ENCODE measurements at regions not wholly inside any gene's neighbourhood (a gene's known extent, or its start where the extent isn't known, plus 50 kb on each side); places are given as distances from the start of the nearest gene placed in this dataset.

DNA sequence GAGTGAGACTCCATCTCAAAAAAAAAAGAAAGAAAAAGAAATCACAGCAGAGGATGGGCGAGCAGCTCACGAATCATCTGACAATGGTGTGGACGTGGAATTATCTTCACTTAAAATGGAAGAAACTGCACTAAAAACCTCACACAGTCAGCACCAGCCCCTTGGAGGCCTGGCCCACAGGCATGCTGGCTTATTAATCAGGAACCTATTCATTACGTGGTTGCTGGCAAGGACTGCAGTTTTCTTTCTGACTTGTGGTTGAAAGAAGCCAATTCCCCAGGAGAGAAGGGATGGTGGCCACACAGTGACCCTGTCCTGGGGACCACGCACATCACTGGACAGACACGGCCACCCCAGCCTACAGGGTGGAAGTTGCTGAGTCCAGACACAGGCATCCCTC, 401.1 kb downstream of the CTTN start:
- H3K36me3 ChIP-seq: no peaks in the 10 kb centered on the region
- peaks cover 0 to 5% of the 10 kb centered on the region in 2 donors for H3K9me3 ChIP-seq
- no peak overlapping the region for H3K4me3 ChIP-seq
- TF ChIP-seq, protein P1, sequence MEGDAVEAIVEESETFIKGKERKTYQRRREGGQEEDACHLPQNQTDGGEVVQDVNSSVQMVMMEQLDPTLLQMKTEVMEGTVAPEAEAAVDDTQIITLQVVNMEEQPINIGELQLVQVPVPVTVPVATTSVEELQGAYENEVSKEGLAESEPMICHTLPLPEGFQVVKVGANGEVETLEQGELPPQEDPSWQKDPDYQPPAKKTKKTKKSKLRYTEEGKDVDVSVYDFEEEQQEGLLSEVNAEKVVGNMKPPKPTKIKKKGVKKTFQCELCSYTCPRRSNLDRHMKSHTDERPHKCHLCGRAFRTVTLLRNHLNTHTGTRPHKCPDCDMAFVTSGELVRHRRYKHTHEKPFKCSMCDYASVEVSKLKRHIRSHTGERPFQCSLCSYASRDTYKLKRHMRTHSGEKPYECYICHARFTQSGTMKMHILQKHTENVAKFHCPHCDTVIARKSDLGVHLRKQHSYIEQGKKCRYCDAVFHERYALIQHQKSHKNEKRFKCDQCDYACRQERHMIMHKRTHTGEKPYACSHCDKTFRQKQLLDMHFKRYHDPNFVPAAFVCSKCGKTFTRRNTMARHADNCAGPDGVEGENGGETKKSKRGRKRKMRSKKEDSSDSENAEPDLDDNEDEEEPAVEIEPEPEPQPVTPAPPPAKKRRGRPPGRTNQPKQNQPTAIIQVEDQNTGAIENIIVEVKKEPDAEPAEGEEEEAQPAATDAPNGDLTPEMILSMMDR (IDR thresholded peaks at IDR 0.05): no peak
- no peaks in the 10 kb centered on the region for H3K4me1 ChIP-seq
- no peaks in the 10 kb centered on the region for H3K27me3 ChIP-seq
- DNase-seq (ENCODE audit: low spot score): no peak
- no peak overlapping the region for H3K27ac ChIP-seq

- H3K4me3 ChIP-seq: no peak overlapping the region
- H3K27me3 ChIP-seq: no peaks in the 10 kb centered on the region
- H3K27ac ChIP-seq: no peak overlapping the region
- no peak for DNase-seq (ENCODE audit: low spot score)
- H3K36me3 ChIP-seq: no peaks in the 10 kb centered on the region
- H3K9me3 ChIP-seq: no peaks in the 10 kb centered on the region
- no peaks in the 10 kb centered on the region for H3K4me1 ChIP-seq
- TF ChIP-seq, protein P1 (IDR thresholded peaks at IDR 0.05): no peak
Observed at GRCh38 chr11:70802185-70802584, 403.9 kb downstream of the CTTN start.

- H3K9me3 ChIP-seq: no peaks in the 10 kb centered on the region
- no peaks in the 10 kb centered on the region for H3K27me3 ChIP-seq
- no peak overlapping the region for H3K4me3 ChIP-seq
- no peak for DNase-seq (ENCODE audit: low spot score)
- no peaks in the 10 kb centered on the region for H3K36me3 ChIP-seq
- no peaks in the 10 kb centered on the region for H3K4me1 ChIP-seq
- H3K27ac ChIP-seq: no peak overlapping the region
- TF ChIP-seq, protein P1 (IDR thresholded peaks at IDR 0.05): no peak
Observed at GRCh38 chr11:70804139-70804837, 406.0 kb downstream of the CTTN start.

DNA sequence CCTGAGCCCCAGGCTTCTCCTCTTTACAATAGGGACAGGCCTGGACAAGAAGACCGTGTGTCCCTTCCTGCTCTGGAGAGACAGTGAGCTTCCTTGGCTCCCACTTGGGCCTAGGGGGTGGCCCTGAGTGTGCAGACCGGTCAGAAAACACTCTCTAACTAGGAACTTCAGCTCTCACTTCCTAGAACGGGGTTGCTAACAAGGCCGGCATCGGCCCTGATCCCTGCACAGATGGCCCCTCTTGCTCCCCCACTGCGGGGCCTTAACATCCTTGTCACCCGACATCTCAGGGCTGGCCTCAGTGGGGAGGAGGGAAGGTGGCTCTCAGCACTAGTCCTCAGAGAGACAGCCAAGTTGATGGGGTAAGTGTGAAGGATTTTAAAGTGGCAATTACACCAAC, 406.9 kb downstream of the CTTN start:
- Histone ChIP-seq H3K4me3 (no peak overlapping the region), H3K4me1 (no peaks in the 10 kb centered on the region), H3K27me3 (no peaks in the 10 kb centered on the region), H3K36me3 (no peaks in the 10 kb centered on the region), H3K27ac (no peak overlapping the region), H3K9me3 (no peaks in the 10 kb centered on the region)
- TF ChIP-seq, protein P1 (IDR thresholded peaks at IDR 0.05): no peak
- DNase-seq (ENCODE audit: low spot score): no peak

DNA sequence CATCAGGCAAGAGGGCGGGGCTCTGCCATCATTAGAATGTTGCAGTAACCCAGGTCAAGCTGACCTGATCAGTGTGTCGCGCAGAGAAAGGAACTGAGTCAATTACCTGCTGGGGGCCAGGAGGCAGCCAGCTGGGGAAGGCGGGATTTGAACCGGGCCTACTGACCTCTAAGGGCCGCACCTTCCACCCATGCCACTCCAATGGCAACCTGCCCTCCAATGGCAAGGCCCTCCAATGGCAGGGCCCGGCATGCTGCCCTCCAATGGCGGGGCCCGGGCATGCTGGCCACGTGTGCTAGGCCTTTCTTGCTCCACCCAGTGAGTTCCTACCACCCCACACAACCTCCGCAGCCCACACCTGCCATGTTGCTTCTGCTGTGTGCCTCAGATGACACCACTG, 407.6 kb downstream of the CTTN start:
- no peaks in the 10 kb centered on the region for H3K27me3 ChIP-seq
- no peak for DNase-seq (ENCODE audit: low spot score)

More for the DNA sequence above, 407.6 kb downstream of the CTTN start:
- Histone ChIP-seq H3K9me3 (no peaks in the 10 kb centered on the region), H3K4me3 (no peak overlapping the region), H3K36me3 (no peaks in the 10 kb centered on the region), H3K4me1 (no peaks in the 10 kb centered on the region), H3K27ac (no peak overlapping the region)
- TF ChIP-seq, protein P1 (IDR thresholded peaks at IDR 0.05): no peak

Data from right atrium auricular region (tissue), 2 donors.